ENCODE measurements at regions not wholly inside any gene's neighbourhood (a gene's known extent, or its start where the extent isn't known, plus 50 kb on each side); places are given as distances from the start of the nearest gene placed in this dataset.
"Not testable (repeated sequence)": the region's sequence is repeated elsewhere in the genome, so short reads cannot be mapped to it uniquely, and the experiment has no call there.

GRCh38 chr3:8420612-8421011, 81.0 kb upstream of the LMCD1 start:
- no peaks in the 10 kb centered on the region for H3K27me3 ChIP-seq (ENCODE audit: insufficient read depth, low read length)
- peaks cover 9% of the 10 kb centered on the region; the same call in 1 of the 2 replicates for H3K9me3 ChIP-seq (ENCODE audit: insufficient read depth, low read depth, low read length)
- no peak overlapping the region for H3K4me3 ChIP-seq (ENCODE audit: low read length)
- no peak overlapping the region for H3K27ac ChIP-seq (ENCODE audit: low read depth, low read length)
- no peaks in the 10 kb centered on the region for H3K36me3 ChIP-seq (ENCODE audit: insufficient read depth, low read length)
- WGBS: 100% methylated on average over 2 of the region's 2 CpGs
- H3K4me1 ChIP-seq (ENCODE audit: insufficient read depth, low read length): no peaks in the 10 kb centered on the region
- no peak overlapping the region for H3K9ac ChIP-seq (ENCODE audit: low read depth, low read length)

DNA sequence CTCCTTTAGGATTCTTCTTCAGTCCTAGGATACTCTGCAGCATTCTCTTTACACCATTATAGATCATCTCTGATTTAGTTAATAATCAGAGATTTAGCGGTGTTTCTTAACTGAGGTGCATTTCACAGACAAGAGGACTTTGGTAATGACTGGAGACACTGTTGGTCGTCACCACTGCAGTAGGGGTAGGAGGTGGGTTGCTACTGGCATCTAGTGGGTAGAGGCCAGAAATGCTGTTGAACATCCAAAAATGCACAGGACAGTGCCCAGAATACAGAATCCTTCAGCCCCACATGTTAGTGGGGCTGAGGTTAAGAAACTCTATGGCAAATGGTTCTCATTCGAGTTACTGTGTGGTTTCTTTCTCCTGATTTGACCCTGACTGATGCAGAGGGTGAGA, 80.4 kb upstream of the LMCD1 start:
- Histone ChIP-seq H3K36me3 (ENCODE audit: insufficient read depth, low read length) (no peaks in the 10 kb centered on the region), H3K27ac (ENCODE audit: low read depth, low read length) (no peak overlapping the region), H3K9me3 (ENCODE audit: insufficient read depth, low read depth, low read length) (peaks cover 9% of the 10 kb centered on the region; the same call in 1 of the 2 replicates), H3K27me3 (ENCODE audit: insufficient read depth, low read length) (no peaks in the 10 kb centered on the region), H3K4me1 (ENCODE audit: insufficient read depth, low read length) (no peaks in the 10 kb centered on the region), H3K4me3 (ENCODE audit: low read length) (no peak overlapping the region), H3K9ac (ENCODE audit: low read depth, low read length) (no peak overlapping the region)
- WGBS: 93% methylated on average over 3 of the region's 3 CpGs

DNA sequence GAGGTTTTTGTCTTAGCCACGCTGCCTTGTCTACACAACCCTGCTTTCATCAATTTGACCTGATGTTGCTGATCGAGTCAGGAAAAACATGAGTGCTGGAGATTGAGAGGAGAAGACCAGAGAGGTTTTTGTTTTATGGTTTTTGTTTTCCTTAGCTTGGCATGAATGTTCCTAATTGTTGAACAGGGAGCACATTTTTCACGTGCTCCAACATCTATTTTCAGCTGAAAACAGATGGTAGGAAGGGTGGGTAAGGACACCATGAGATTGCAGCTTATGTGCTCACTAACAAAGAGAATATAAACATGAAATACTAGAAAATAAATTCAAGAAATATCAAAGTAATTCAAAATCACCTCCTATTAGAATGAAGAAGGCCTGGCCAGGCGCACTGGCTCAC, 79.9 kb upstream of the LMCD1 start:
- 98% methylated on average over 4 of the region's 4 CpGs for WGBS
- no peaks in the 10 kb centered on the region for H3K36me3 ChIP-seq (ENCODE audit: insufficient read depth, low read length)
- no peaks in the 10 kb centered on the region for H3K4me1 ChIP-seq (ENCODE audit: insufficient read depth, low read length)
- H3K27me3 ChIP-seq (ENCODE audit: insufficient read depth, low read length): no peaks in the 10 kb centered on the region
- H3K27ac ChIP-seq (ENCODE audit: low read depth, low read length): no peak overlapping the region
- H3K4me3 ChIP-seq (ENCODE audit: low read length): no peak overlapping the region
- H3K9ac ChIP-seq (ENCODE audit: low read depth, low read length): no peak overlapping the region
- H3K9me3 ChIP-seq (ENCODE audit: insufficient read depth, low read depth, low read length): peaks cover 9% of the 10 kb centered on the region; the same call in 1 of the 2 replicates

GRCh38 chr3:8423307-8423706, 78.3 kb upstream of the LMCD1 start:
- Histone ChIP-seq H3K36me3 (ENCODE audit: insufficient read depth, low read length) (no peaks in the 10 kb centered on the region), H3K27me3 (ENCODE audit: insufficient read depth, low read length) (no peaks in the 10 kb centered on the region), H3K27ac (ENCODE audit: low read depth, low read length) (no peak overlapping the region), H3K9ac (ENCODE audit: low read depth, low read length) (no peak overlapping the region), H3K9me3 (ENCODE audit: insufficient read depth, low read depth, low read length) (peaks cover 9% of the 10 kb centered on the region; the same call in 1 of the 2 replicates), H3K4me3 (ENCODE audit: low read length) (no peak overlapping the region), H3K4me1 (ENCODE audit: insufficient read depth, low read length) (no peaks in the 10 kb centered on the region)
- WGBS: 90% methylated on average over 2 of the region's 2 CpGs

DNA sequence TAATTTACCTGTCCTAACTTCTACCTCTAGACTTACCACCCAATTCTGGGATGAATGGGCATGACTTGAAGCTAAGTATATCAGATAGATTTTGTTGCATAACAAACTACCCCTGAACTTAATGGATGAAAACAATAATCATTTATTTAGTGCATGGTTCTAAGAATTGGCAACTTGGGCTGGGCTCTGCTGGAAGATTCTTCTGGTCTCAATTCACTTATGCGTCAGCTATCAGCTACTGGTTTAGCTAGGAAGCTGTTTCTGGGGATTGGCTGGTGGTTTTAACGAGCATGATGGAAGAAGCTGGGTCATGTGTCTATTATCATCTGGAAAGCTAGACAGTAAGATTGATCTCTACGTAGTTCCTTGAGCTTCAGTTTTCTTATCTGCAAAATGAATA, 77.3 kb upstream of the LMCD1 start:
- Histone ChIP-seq H3K4me1 (ENCODE audit: insufficient read depth, low read length) (no peaks in the 10 kb centered on the region), H3K27ac (ENCODE audit: low read depth, low read length) (no peak overlapping the region), H3K9me3 (ENCODE audit: insufficient read depth, low read depth, low read length) (peaks cover 9% of the 10 kb centered on the region; the same call in 1 of the 2 replicates), H3K27me3 (ENCODE audit: insufficient read depth, low read length) (no peaks in the 10 kb centered on the region), H3K9ac (ENCODE audit: low read depth, low read length) (no peak overlapping the region), H3K4me3 (ENCODE audit: low read length) (no peak overlapping the region), H3K36me3 (ENCODE audit: insufficient read depth, low read length) (no peaks in the 10 kb centered on the region)
- WGBS: 96% methylated on average over 3 of the region's 3 CpGs

GRCh38 chr3:8436661-8437287, 64.8 kb upstream of the LMCD1 start:
- Histone ChIP-seq H3K4me1 (ENCODE audit: insufficient read depth, low read length) (no peaks in the 10 kb centered on the region), H3K27me3 (ENCODE audit: insufficient read depth, low read length) (no peaks in the 10 kb centered on the region), H3K9ac (ENCODE audit: low read depth, low read length) (no peak overlapping the region), H3K4me3 (ENCODE audit: low read length) (no peak overlapping the region), H3K36me3 (ENCODE audit: insufficient read depth, low read length) (no peaks in the 10 kb centered on the region), H3K27ac (ENCODE audit: low read depth, low read length) (no peak overlapping the region), H3K9me3 (ENCODE audit: insufficient read depth, low read depth, low read length) (0 out of 2 replicates have a peak, but pooled peaks cover 7% of the 10 kb centered on the region)
- WGBS: 93% methylated on average over 8 of the region's 8 CpGs

- Histone ChIP-seq H3K27me3 (ENCODE audit: insufficient read depth, low read length) (no peaks in the 10 kb centered on the region), H3K27ac (ENCODE audit: low read depth, low read length) (no peak overlapping the region), H3K4me1 (ENCODE audit: insufficient read depth, low read length) (peaks cover 5% of the 10 kb centered on the region; the same call in 1 of the 2 replicates), H3K36me3 (ENCODE audit: insufficient read depth, low read length) (no peaks in the 10 kb centered on the region), H3K9ac (ENCODE audit: low read depth, low read length) (no peak overlapping the region), H3K4me3 (ENCODE audit: low read length) (no peak overlapping the region), H3K9me3 (ENCODE audit: insufficient read depth, low read depth, low read length) (0 out of 2 replicates have a peak, but pooled peaks cover 7% of the 10 kb centered on the region)
- 95% methylated on average over 6 of the region's 7 CpGs for WGBS
Observed at GRCh38 chr3:8438507-8439079, 63.0 kb upstream of the LMCD1 start.

DNA sequence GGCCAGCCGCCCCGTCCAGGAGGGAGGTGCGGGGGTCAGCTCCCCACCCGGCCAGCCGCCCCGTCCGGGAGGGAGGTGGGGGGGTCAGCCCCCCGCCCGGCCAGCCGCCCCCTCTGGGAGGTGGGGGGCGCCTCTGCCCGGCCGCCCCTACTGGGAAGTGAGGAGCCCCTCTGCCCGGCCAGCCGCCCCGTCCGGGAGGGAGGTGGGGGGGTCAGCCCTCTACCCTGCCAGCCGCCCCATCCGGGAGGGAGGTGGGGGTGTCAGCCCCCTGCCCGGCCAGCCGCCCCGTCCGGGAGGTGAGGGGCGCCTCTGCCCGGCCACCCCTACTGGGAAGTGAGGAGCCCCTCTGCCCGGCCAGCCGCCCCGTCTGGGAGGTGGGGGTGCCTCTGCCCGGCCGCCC, 61.5 kb upstream of the LMCD1 start:
- not testable (repeated sequence) for H3K4me3 ChIP-seq (ENCODE audit: low read length); H3K27me3 ChIP-seq (ENCODE audit: insufficient read depth, low read length); H3K9me3 ChIP-seq (ENCODE audit: insufficient read depth, low read depth, low read length); H3K27ac ChIP-seq (ENCODE audit: low read depth, low read length); H3K9ac ChIP-seq (ENCODE audit: low read depth, low read length); H3K36me3 ChIP-seq (ENCODE audit: insufficient read depth, low read length)
- peaks cover 16% of the 10 kb centered on the region for H3K4me1 ChIP-seq (ENCODE audit: insufficient read depth, low read length)
- 96% methylated on average over 30 of the region's 30 CpGs for WGBS

- no peaks in the 10 kb centered on the region for H3K36me3 ChIP-seq (ENCODE audit: insufficient read depth, low read length)
- H3K9ac ChIP-seq (ENCODE audit: low read depth, low read length): no peak overlapping the region
- no peaks in the 10 kb centered on the region for H3K27me3 ChIP-seq (ENCODE audit: insufficient read depth, low read length)
- 56% methylated on average over 7 of the region's 8 CpGs for WGBS
- H3K4me3 ChIP-seq (ENCODE audit: low read length): no peak overlapping the region
- 0 out of 2 replicates have a peak, but pooled peaks cover 7% of the 10 kb centered on the region for H3K9me3 ChIP-seq (ENCODE audit: insufficient read depth, low read depth, low read length)
- peaks cover 16% of the 10 kb centered on the region for H3K4me1 ChIP-seq (ENCODE audit: insufficient read depth, low read length)
- no peak overlapping the region for H3K27ac ChIP-seq (ENCODE audit: low read depth, low read length)
Observed at GRCh38 chr3:8441969-8442559, 59.6 kb upstream of the LMCD1 start.

DNA sequence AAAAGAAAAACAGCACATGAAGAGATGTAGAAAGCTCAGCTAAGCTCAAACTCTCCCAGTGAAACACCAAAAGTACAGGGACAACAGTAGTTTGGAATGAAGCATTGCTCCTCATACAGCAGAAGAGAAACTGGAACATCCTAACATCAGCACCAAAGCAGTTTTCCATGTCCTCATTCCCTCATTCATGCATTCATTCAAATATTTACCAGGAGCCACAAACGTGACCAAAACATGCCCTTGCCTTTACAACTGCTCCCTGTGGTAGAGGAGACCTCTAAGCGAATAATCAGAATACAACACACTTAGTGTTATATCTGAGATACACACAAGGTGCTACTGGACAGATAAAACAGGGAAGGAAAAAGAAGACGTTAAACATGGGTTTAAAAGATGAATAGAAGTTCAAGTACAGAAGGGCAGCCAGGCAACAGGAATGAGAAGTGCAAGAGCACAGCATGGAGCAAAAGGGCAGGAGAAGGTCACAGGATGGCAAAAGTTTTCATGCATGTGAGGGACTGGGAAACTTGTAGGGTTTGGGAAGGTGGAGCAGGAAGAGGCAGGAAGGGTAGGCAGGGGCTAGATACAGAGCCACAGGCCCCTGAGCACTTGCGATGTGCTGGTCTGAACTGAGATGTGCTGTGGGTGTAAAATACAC, 58.5 kb upstream of the LMCD1 start:
- WGBS: 86% methylated on average over 4 of the region's 4 CpGs
- peaks cover 16% of the 10 kb centered on the region for H3K4me1 ChIP-seq (ENCODE audit: insufficient read depth, low read length)
- no peak overlapping the region for H3K27ac ChIP-seq (ENCODE audit: low read depth, low read length)

More for the DNA sequence above, 58.5 kb upstream of the LMCD1 start:
- Histone ChIP-seq H3K9ac (ENCODE audit: low read depth, low read length) (no peak overlapping the region), H3K9me3 (ENCODE audit: insufficient read depth, low read depth, low read length) (0 out of 2 replicates have a peak, but pooled peaks cover 7% of the 10 kb centered on the region), H3K4me3 (ENCODE audit: low read length) (no peak overlapping the region), H3K27me3 (ENCODE audit: insufficient read depth, low read length) (no peaks in the 10 kb centered on the region), H3K36me3 (ENCODE audit: insufficient read depth, low read length) (no peaks in the 10 kb centered on the region)

Measured in HUES64 (cell line).